HG02759 (cell line): ENCODE measurements at regions not wholly inside any gene's neighbourhood (a gene's known extent, or its start where the extent isn't known, plus 50 kb on each side); places are given as distances from the start of the nearest gene placed in this dataset.

Experiments
- ATAC-seq: cut with Tn5 transposase; IDR thresholded peaks from one replicate; pipeline ENCODE4 v1.9.1; 2021; ENCODE audit warnings: mild to moderate bottlenecking, moderate library complexity; ENCODE audit not compliant: unreplicated experiment

- peak; percentile 84 for ATAC-seq
These were observed 292.6 kb upstream of the MARCKS start for GRCh38 chr6:113564371-113565171.

GRCh38 chr6:113565306-113565705 is 291.8 kb upstream of the MARCKS start:
- no peak for ATAC-seq

GRCh38 chr6:113570161-113570560 is 287.0 kb upstream of the MARCKS start:
- ATAC-seq: no peak

- ATAC-seq: no peak
These were observed 286.5 kb upstream of the MARCKS start for GRCh38 chr6:113570641-113571040.

GRCh38 chr6:113574147-113574546 is 283.0 kb upstream of the MARCKS start:
- no peak for ATAC-seq

GRCh38 chr6:113576310-113576709 is 280.8 kb upstream of the MARCKS start:
- ATAC-seq: no peak

- ATAC-seq: no peak
These were observed 278.5 kb upstream of the MARCKS start for GRCh38 chr6:113578691-113579090.

- ATAC-seq: no peak
These were observed 272.4 kb upstream of the MARCKS start for GRCh38 chr6:113584767-113585166.

GRCh38 chr6:113585246-113585645 is 271.9 kb upstream of the MARCKS start:
- no peak for ATAC-seq

GRCh38 chr6:113586413-113587077 is 270.6 kb upstream of the MARCKS start:
- ATAC-seq: no peak

GRCh38 chr6:113587078-113587699 is 270.0 kb upstream of the MARCKS start:
- no peak for ATAC-seq

GRCh38 chr6:113588646-113589045 is 268.5 kb upstream of the MARCKS start:
- ATAC-seq: no peak

- peak; percentile 44 for ATAC-seq
These were observed 265.0 kb upstream of the MARCKS start for GRCh38 chr6:113591896-113592827.

- no peak for ATAC-seq
These were observed 262.4 kb upstream of the MARCKS start for GRCh38 chr6:113594726-113595125.

GRCh38 chr6:113595911-113596376 is 261.2 kb upstream of the MARCKS start:
- ATAC-seq: no peak

- peak; percentile 12 for ATAC-seq
These were observed 260.5 kb upstream of the MARCKS start for GRCh38 chr6:113596387-113597230.

GRCh38 chr6:113597231-113597583 is 259.9 kb upstream of the MARCKS start:
- ATAC-seq: peak; percentile 52

GRCh38 chr6:113598786-113599185 is 258.4 kb upstream of the MARCKS start:
- no peak for ATAC-seq

- ATAC-seq: no peak
These were observed 257.7 kb upstream of the MARCKS start for GRCh38 chr6:113599444-113599843.
